ENCODE measurements at regions not wholly inside any gene's neighbourhood (a gene's known extent, or its start where the extent isn't known, plus 50 kb on each side); places are given as distances from the start of the nearest gene placed in this dataset.

DNA sequence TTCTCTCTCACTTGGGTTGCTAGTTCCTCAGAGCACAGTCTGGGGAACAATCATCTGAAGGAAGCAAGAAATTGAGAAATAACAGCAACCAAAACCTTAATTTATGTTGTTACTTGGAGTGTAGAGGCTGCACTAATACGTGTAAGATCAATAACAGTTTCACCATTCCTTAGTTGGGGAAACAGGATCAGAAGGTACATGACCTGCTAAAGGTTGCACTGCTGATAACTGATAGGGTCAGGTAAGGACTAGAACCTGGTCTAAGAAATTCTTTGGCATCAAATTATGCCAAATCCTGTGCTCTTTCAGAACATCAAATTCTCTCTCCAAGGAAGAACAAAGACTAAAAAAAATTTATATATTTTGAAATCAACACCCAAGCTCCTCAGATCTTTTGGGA is 278.6 kb upstream of the C9orf72 start:
- TF ChIP-seq ZNF274 (IDR thresholded peaks at IDR 0.05; ENCODE audit: low read depth, low read length): no peak
- no peak for TF ChIP-seq SUZ12 (IDR thresholded peaks at IDR 0.05; ENCODE audit: extremely low read depth, insufficient read depth, insufficient read length)
- no peak for TF ChIP-seq YY1 (IDR thresholded peaks at IDR 0.05; ENCODE audit: insufficient read depth, insufficient read length)

All from NT2/D1 (cell line).